G401.6 (cell line): ENCODE measurements at regions not wholly inside any gene's neighbourhood (a gene's known extent, or its start where the extent isn't known, plus 50 kb on each side); places are given as distances from the start of the nearest gene placed in this dataset.

ENCODE experiments used
- FAIRE-seq: peaks from 2 replicates; lab custom pipeline; 2012; peaks lifted over from hg19 to GRCh38; lab: Jason Lieb, UNC

GRCh38 chr4:36823199-36823967, 421.2 kb upstream of the NWD2 start:
- no peak for FAIRE-seq

- no peak for FAIRE-seq
Measured at GRCh38 chr4:36824682-36825081, 419.9 kb upstream of the NWD2 start.

GRCh38 chr4:36835246-36835645, 409.3 kb upstream of the NWD2 start:
- FAIRE-seq: no peak

GRCh38 chr4:36841583-36842326, 402.8 kb upstream of the NWD2 start:
- FAIRE-seq: no peak

- no peak for FAIRE-seq
Measured at GRCh38 chr4:36844448-36844847, 400.1 kb upstream of the NWD2 start.

- no peak for FAIRE-seq
Measured at GRCh38 chr4:36852856-36853255, 391.7 kb upstream of the NWD2 start.

GRCh38 chr4:36854554-36854953, 390.0 kb upstream of the NWD2 start:
- no peak for FAIRE-seq

GRCh38 chr4:36863601-36864000, 380.9 kb upstream of the NWD2 start:
- FAIRE-seq: no peak

GRCh38 chr4:36870121-36870520, 374.4 kb upstream of the NWD2 start:
- no peak for FAIRE-seq

GRCh38 chr4:36872679-36873078, 371.9 kb upstream of the NWD2 start:
- FAIRE-seq: no peak

GRCh38 chr4:36884151-36884550, 360.4 kb upstream of the NWD2 start:
- FAIRE-seq: no peak

- FAIRE-seq: no peak
Measured at GRCh38 chr4:36891971-36892370, 352.6 kb upstream of the NWD2 start.

GRCh38 chr4:36900446-36900987, 344.0 kb upstream of the NWD2 start:
- no peak for FAIRE-seq

- FAIRE-seq: no peak
Measured at GRCh38 chr4:36904823-36905222, 339.7 kb upstream of the NWD2 start.

- no peak for FAIRE-seq
Measured at GRCh38 chr4:36914106-36914505, 330.4 kb upstream of the NWD2 start.

- no peak for FAIRE-seq
Measured at GRCh38 chr4:36915717-36916116, 328.8 kb upstream of the NWD2 start.

- no peak for FAIRE-seq
Measured at GRCh38 chr4:36917413-36917812, 327.1 kb upstream of the NWD2 start.

GRCh38 chr4:36919721-36920120, 324.8 kb upstream of the NWD2 start:
- FAIRE-seq: no peak

- FAIRE-seq: no peak
Measured at GRCh38 chr4:36921476-36922216, 322.9 kb upstream of the NWD2 start.

- no peak for FAIRE-seq
Measured at GRCh38 chr4:36930562-36931111, 313.9 kb upstream of the NWD2 start.

- FAIRE-seq: no peak
Measured at GRCh38 chr4:36944232-36944631, 300.3 kb upstream of the NWD2 start.

GRCh38 chr4:36961420-36961819, 283.1 kb upstream of the NWD2 start:
- no peak for FAIRE-seq
